ENCODE measurements at regions not wholly inside any gene's neighbourhood (a gene's known extent, or its start where the extent isn't known, plus 50 kb on each side); places are given as distances from the start of the nearest gene placed in this dataset.

DNA sequence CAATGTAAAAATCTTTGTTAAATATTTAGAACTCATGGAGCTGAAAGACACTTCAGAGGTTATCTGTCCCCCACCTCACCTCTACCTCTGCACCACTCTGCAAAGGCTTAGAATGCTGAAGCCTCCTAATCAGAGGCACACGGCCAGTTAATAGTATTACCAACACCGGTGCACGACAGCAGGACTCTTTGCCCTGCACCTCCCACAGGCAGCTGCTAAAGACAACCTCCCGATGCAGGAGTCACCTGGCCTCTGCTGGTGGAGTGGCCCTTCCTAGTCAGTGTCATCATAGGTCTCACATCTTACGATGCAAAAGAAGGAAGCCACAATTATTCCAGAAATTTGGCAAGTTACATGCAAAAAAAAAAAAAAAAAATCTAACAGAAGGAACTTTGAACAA is 66.6 kb upstream of the MGMT start:
- TF ChIP-seq, protein P1, sequence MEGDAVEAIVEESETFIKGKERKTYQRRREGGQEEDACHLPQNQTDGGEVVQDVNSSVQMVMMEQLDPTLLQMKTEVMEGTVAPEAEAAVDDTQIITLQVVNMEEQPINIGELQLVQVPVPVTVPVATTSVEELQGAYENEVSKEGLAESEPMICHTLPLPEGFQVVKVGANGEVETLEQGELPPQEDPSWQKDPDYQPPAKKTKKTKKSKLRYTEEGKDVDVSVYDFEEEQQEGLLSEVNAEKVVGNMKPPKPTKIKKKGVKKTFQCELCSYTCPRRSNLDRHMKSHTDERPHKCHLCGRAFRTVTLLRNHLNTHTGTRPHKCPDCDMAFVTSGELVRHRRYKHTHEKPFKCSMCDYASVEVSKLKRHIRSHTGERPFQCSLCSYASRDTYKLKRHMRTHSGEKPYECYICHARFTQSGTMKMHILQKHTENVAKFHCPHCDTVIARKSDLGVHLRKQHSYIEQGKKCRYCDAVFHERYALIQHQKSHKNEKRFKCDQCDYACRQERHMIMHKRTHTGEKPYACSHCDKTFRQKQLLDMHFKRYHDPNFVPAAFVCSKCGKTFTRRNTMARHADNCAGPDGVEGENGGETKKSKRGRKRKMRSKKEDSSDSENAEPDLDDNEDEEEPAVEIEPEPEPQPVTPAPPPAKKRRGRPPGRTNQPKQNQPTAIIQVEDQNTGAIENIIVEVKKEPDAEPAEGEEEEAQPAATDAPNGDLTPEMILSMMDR (IDR thresholded peaks at IDR 0.05; ENCODE audit: low read depth, low read length, poor library complexity, severe bottlenecking): no peak
- no peak for TF ChIP-seq EZH2phosphoT487 (IDR thresholded peaks at IDR 0.05; ENCODE audit: borderline replicate concordance, low read length)

Data from DOHH2 (cell line).